Pons (tissue), 1 donor: ENCODE measurements at regions not wholly inside any gene's neighbourhood (a gene's known extent, or its start where the extent isn't known, plus 50 kb on each side); places are given as distances from the start of the nearest gene placed in this dataset.
"Not testable (repeated sequence)": the region's sequence is repeated elsewhere in the genome, so short reads cannot be mapped to it uniquely, and the experiment has no call there.

Experiments used
- DNase-seq: peaks from one replicate; pipeline ENCODE4 v3.0.0-alpha.2; 2016; ENCODE audit warnings: low spot score

GRCh38 chr5:1731091-1731639 lies 68.5 kb downstream of the MRPL36 start:
- DNase-seq: no peak

GRCh38 chr5:1730487-1730847 lies 69.2 kb downstream of the MRPL36 start:
- no peak for DNase-seq

- DNase-seq: no peak
These were observed 69.8 kb downstream of the MRPL36 start for GRCh38 chr5:1729641-1730486.

- no peak for DNase-seq
These were observed 70.8 kb downstream of the MRPL36 start for GRCh38 chr5:1728846-1729245.

- DNase-seq: no peak
These were observed 72.1 kb downstream of the MRPL36 start for GRCh38 chr5:1727571-1727970.

GRCh38 chr5:1726956-1727355 lies 72.7 kb downstream of the MRPL36 start:
- no peak for DNase-seq

- DNase-seq: no peak
These were observed 73.2 kb downstream of the MRPL36 start for GRCh38 chr5:1726469-1726865.

GRCh38 chr5:1725641-1726468 lies 73.8 kb downstream of the MRPL36 start:
- DNase-seq: no peak

- DNase-seq: no peak
These were observed 74.6 kb downstream of the MRPL36 start for GRCh38 chr5:1724822-1725602.

- DNase-seq: no peak
These were observed 75.4 kb downstream of the MRPL36 start for GRCh38 chr5:1723957-1724821.

GRCh38 chr5:1723476-1723875 lies 76.2 kb downstream of the MRPL36 start:
- no peak for DNase-seq

- no peak for DNase-seq
These were observed 76.8 kb downstream of the MRPL36 start for GRCh38 chr5:1722877-1723276.

- DNase-seq: no peak
These were observed 79.1 kb downstream of the MRPL36 start for GRCh38 chr5:1720396-1721110.

GRCh38 chr5:1719860-1720259 lies 79.8 kb downstream of the MRPL36 start:
- DNase-seq: no peak

- no peak for DNase-seq
These were observed 81.0 kb downstream of the MRPL36 start for GRCh38 chr5:1718669-1719068.

GRCh38 chr5:1710091-1710490 lies 89.5 kb downstream of the MRPL36 start:
- not testable (repeated sequence) for DNase-seq

- DNase-seq: no peak
These were observed 90.3 kb downstream of the MRPL36 start for GRCh38 chr5:1709171-1709803.

GRCh38 chr5:1708592-1709141 lies 91.0 kb downstream of the MRPL36 start:
- DNase-seq: no peak

- no peak for DNase-seq
These were observed 92.2 kb downstream of the MRPL36 start for GRCh38 chr5:1707467-1707866.

- no peak for DNase-seq
These were observed 93.2 kb downstream of the MRPL36 start for GRCh38 chr5:1706428-1706827.
